Stimulated activated CD4-positive, alpha-beta T cell treated with anti-CD3 and anti-CD28 coated beads, Interleukin-2, amount 100 ng/mL, for 4 hours (primary cell): ENCODE measurements at regions not wholly inside any gene's neighbourhood (a gene's known extent, or its start where the extent isn't known, plus 50 kb on each side); places are given as distances from the start of the nearest gene placed in this dataset.

Experiments
- DNase-seq: peaks from one replicate; pipeline ENCODE4 v3.0.0-alpha.2; 2020; ENCODE audit warnings: low read depth

- no peak for DNase-seq
These were observed 61.4 kb upstream of the ELK3 start for GRCh38 chr12:96132819-96133218.

DNA sequence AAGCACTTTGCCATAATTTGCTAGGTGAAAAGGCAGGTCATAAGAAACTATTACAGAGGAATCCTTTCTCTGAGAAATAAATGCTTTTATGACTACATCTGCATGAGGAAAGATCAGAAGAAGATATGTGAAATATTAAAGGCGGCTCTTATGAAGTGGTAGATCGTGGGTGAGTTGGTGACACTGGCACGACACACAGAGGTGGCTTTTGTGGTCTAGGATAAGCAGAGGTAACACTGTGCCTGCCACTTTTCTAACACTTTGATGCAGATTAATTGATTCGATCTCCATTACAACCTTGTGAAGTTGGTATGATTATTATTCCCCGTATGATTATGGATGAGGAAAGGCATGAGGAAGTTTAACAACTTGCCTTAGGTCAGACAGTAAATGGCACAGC lies 60.0 kb upstream of the ELK3 start:
- no peak for DNase-seq

- no peak for DNase-seq
These were observed 58.0 kb upstream of the ELK3 start for GRCh38 chr12:96136161-96136560.

DNA sequence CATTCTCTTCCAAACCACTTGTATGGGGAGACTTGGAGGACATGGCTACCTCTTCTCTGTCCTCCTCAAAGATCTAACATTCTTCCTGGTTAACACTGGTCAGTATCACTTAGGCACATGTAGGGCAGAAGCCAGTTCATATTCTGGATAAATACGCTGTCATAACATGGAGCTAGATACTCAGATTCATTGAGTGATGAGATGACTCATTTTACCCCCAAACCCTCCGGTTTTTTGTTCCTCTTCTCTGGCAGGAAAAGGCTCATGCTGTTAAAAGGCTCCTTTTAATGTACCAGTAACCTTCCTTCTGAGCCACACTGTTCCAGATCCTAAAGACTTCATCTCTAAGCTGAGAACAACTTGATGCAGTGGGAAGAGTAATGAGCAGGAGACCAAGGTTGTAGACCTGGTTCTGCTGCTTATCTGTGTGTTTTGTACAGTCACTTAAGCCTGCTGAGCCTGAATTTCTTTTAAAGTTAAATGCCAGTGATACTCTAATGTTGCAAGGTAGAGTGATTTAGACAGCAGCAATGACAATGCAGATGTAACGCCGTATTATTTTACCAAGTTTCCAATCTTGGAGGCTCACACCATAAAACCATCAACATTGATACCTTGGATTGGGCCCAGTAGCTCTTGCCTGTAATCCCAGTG lies 57.3 kb upstream of the ELK3 start:
- DNase-seq: no peak

DNA sequence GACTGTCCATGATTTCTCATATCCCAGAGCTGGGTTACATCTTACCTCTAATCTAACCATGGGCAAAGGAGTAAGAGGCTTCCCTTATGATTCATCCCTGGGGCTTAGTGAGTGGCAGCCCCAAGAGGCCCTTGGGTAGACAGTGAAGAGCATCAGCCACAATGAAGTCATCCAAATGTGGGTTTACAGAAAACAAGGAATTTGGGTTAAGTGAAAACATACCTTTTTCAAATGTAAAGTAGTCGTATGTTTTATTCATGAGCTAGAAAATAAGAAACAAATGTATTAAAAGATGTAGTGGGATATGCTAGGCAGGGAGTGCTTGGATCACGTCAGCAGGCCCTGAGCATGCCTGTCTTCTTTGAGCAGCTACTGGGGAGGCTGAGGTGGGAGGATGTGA lies 54.0 kb upstream of the ELK3 start:
- DNase-seq: no peak

DNA sequence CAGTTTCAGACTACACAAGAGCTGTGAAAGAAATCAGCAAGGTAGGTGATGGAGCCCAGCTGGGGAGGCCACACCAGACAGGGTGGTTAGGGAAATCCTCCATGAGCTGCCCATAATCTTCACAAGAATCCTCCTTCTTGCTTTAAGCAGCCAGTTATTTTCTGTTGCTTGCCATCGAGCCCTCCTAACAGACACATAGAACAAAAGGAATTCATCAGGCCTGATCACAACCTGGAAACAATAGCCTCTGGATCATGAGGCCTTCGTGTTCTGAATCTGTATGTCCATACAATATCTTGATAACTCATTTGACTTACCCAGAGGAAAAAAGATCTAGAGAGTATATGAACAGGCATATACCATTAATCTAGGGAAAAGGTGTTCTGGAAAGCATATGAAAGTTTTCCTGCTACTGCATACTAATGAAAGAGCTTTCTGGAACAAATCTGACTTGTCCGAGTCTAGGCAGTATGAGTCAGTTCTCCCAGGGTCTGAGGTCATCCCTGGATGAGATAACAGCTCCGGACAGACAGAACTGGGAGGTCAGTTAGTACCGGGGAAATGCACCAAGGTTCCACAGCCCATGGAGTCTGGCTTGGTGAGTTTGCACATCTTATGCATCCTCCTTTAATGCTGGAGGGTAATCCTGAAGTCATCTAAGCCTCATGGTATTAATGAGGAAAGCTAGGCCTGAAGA lies 52.8 kb upstream of the ELK3 start:
- no peak for DNase-seq

DNA sequence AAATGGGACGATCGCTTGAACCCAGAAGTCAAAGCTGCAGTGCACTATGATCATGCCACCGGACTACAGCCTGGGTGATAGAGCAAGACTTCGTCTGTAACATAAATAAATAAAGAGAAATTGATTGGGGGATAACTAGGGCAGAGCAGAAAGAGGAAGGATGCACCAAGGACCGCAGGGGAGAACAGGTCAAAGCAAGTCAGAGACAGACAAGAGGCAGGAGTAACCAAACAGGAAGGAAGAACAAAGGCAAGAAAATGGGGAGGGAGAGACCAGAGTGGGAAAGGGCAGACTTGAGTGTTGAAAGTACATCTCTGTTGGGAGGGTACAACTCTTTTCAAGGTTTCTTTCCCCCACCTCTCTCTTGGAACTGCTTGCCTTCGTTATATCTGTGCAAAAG lies 50.8 kb upstream of the ELK3 start:
- no peak for DNase-seq

DNA sequence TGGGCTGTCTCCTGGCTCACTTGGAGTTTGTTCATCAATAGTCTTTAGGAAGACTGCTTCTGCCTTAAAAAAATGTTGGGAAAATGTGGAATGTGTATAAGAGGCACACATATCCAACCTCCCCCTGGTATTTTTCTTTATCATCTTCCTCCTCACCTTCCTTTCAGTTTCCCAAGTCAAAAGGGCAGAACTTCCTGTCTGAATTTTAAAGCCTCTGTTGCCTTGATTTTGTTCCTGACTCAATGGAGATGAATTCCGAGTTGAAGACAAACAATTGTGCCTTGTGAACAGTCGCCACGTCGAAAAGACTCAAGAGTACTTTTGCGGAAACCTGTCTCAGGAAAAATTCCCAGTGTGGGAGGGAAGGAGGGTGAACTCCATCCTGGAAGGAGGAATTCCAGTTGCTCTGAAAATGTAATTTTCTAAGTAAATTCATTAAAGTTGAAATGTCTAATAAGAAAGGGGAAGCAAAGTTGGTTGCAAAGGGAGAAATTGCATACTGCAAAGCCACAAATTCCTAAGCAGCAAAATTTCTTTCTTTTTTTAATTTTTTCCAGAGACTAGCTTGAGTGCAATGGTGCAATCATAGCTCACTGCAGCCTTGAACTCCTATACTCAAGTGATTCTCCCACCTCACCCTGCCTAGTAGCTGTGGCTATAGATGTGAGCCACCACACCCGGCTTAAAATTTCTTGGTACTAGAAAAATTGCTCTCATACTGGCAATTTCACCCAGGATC lies 50.2 kb upstream of the ELK3 start:
- DNase-seq: no peak
